Smooth muscle cell (in vitro differentiated cells): ENCODE measurements at regions not wholly inside any gene's neighbourhood (a gene's known extent, or its start where the extent isn't known, plus 50 kb on each side); places are given as distances from the start of the nearest gene placed in this dataset.

Experiments
- DNase-seq: peaks from one replicate; lab custom pipeline; 2025; ENCODE audit not compliant: unreplicated experiment; lab: John Stamatoyannopoulos, UW
- H2AFZ ChIP-seq: fragments of 200-600 bp; sonication (generic); 2 replicates; pipeline ENCODE4 v1.6.0; 2016; ENCODE audit warnings: antibody characterized with exemption, low read depth, mild to moderate bottlenecking
- H3F3A ChIP-seq: fragments of 200-600 bp; sonication (generic); 2 replicates; pipeline ENCODE4 v1.6.0; 2017; ENCODE audit warnings: antibody characterized with exemption, low read depth
- H3K27ac ChIP-seq: fragments of 200-600 bp; sonication (generic); 2 replicates; pipeline ENCODE4 v1.5.1; 2016; ENCODE audit warnings: low read depth, mild to moderate bottlenecking
- H3K27me3 ChIP-seq: fragments of 200-600 bp; sonication (generic); 2 replicates; pipeline ENCODE4 v1.6.1; 2016; ENCODE audit warnings: low read depth, mild to moderate bottlenecking
- H3K36me3 ChIP-seq: fragments of 200-600 bp; sonication (generic); 2 replicates; pipeline ENCODE4 v1.5.1; 2016; ENCODE audit warnings: low read depth
- H3K4me1 ChIP-seq: fragments of 200-600 bp; sonication (generic); 2 replicates; pipeline ENCODE4 v1.5.1; 2016; ENCODE audit warnings: low read depth
- H3K4me2 ChIP-seq: fragments of 200-600 bp; sonication (generic); 2 replicates; pipeline ENCODE4 v1.6.0; 2016; ENCODE audit warnings: mild to moderate bottlenecking
- H3K4me3 ChIP-seq: fragments of 200-600 bp; sonication (generic); 2 replicates; pipeline ENCODE4 v1.5.1; 2016; ENCODE audit warnings: mild to moderate bottlenecking
- H3K79me2 ChIP-seq: fragments of 200-600 bp; sonication (generic); 2 replicates; pipeline ENCODE4 v1.6.0; 2016; ENCODE audit warnings: low read depth, mild to moderate bottlenecking
- H3K9ac ChIP-seq: fragments of 200-600 bp; sonication (generic); 2 replicates; pipeline ENCODE4 v1.6.0; 2016; ENCODE audit warnings: low read depth
- H3K9me3 ChIP-seq: fragments of 200-600 bp; sonication (generic); replicated peaks from 2 replicates; pipeline ENCODE4 v1.5.1; 2016; ENCODE audit warnings: low read depth
- H4K20me1 ChIP-seq: fragments of 200-600 bp; sonication (generic); 2 replicates; pipeline ENCODE4 v1.6.0; 2016; ENCODE audit warnings: low read depth
- CTCF ChIP-seq: fragments of 200-600 bp; sonication (generic); IDR thresholded peaks from 2 replicates; pipeline ENCODE4 v1.5.1; 2017; ENCODE audit warnings: borderline replicate concordance, mild to moderate bottlenecking, antibody characterized with exemption; ENCODE audit not compliant: insufficient read depth, poor library complexity, severe bottlenecking
- WGBS: methylation state at CpG from one replicate; pipeline ENCODE4 v1.1.7; 2016; ENCODE audit warnings: low lambda C conversion rate; 5-methylcytosine and 5-hydroxymethylcytosine counted together

GRCh38 chr11:122509091-122509490 lies 146.4 kb upstream of the UBASH3B start:
- Histone ChIP-seq H3K4me3 (no peak overlapping the region), H3K9ac (no peak overlapping the region), H3K27ac (no peak overlapping the region), H3K4me1 (no peaks in the 10 kb centered on the region), H3K9me3 (no peaks in the 10 kb centered on the region), H3K36me3 (no peaks in the 10 kb centered on the region), H4K20me1 (no peaks in the 10 kb centered on the region), H3F3A (no peaks in the 10 kb centered on the region), H3K4me2 (no peak overlapping the region), H2AFZ (no peak overlapping the region), H3K27me3 (no peaks in the 10 kb centered on the region), H3K79me2 (no peaks in the 10 kb centered on the region)
- DNase-seq: no peak
- TF ChIP-seq CTCF: no peak
- WGBS: 95% methylated on average over 4 of the region's 4 CpGs

GRCh38 chr11:122505304-122506006 lies 150.1 kb upstream of the UBASH3B start:
- H4K20me1 ChIP-seq: no peaks in the 10 kb centered on the region
- peak overlapping the region; percentile 6 for H3K9ac ChIP-seq
- no peaks in the 10 kb centered on the region for H3F3A ChIP-seq
- no peaks in the 10 kb centered on the region for H3K36me3 ChIP-seq
- WGBS: 35% methylated on average over 8 of the region's 8 CpGs
- no peak overlapping the region for H2AFZ ChIP-seq
- no peaks in the 10 kb centered on the region for H3K27me3 ChIP-seq
- no peaks in the 10 kb centered on the region for H3K9me3 ChIP-seq
- peak overlapping the region; percentile 11 for H3K4me2 ChIP-seq
- TF ChIP-seq CTCF: peak; percentile 89
- no peaks in the 10 kb centered on the region for H3K4me1 ChIP-seq
- peak; percentile 56 for DNase-seq
- H3K79me2 ChIP-seq: no peaks in the 10 kb centered on the region
- H3K4me3 ChIP-seq: no peak overlapping the region
- H3K27ac ChIP-seq: peak overlapping the region; percentile 77

- Histone ChIP-seq H3K36me3 (no peaks in the 10 kb centered on the region), H3K4me2 (no peak overlapping the region), H3K9ac (no peak overlapping the region), H3K27ac (no peak overlapping the region), H3K27me3 (no peaks in the 10 kb centered on the region), H3K79me2 (no peaks in the 10 kb centered on the region), H3F3A (no peaks in the 10 kb centered on the region), H3K4me3 (no peak overlapping the region), H2AFZ (no peak overlapping the region), H3K4me1 (no peaks in the 10 kb centered on the region), H3K9me3 (no peaks in the 10 kb centered on the region), H4K20me1 (no peaks in the 10 kb centered on the region)
- TF ChIP-seq CTCF: no peak
- 73% methylated on average over 2 of the region's 2 CpGs for WGBS
- no peak for DNase-seq
Measured at GRCh38 chr11:122494221-122494620, 161.3 kb upstream of the UBASH3B start.

GRCh38 chr11:122491509-122491908 lies 164.0 kb upstream of the UBASH3B start:
- Histone ChIP-seq H2AFZ (no peak overlapping the region), H3K9me3 (no peaks in the 10 kb centered on the region), H3K79me2 (no peaks in the 10 kb centered on the region), H3K4me3 (no peak overlapping the region), H3K27me3 (no peaks in the 10 kb centered on the region), H4K20me1 (no peaks in the 10 kb centered on the region), H3K36me3 (no peaks in the 10 kb centered on the region), H3K4me2 (no peak overlapping the region), H3F3A (no peaks in the 10 kb centered on the region), H3K9ac (no peak overlapping the region), H3K4me1 (no peaks in the 10 kb centered on the region), H3K27ac (no peak overlapping the region)
- DNase-seq: no peak
- WGBS: 74% methylated on average over 3 of the region's 3 CpGs
- TF ChIP-seq CTCF: no peak
